Endodermal cell (in vitro differentiated cells): ENCODE measurements at regions not wholly inside any gene's neighbourhood (a gene's known extent, or its start where the extent isn't known, plus 50 kb on each side); places are given as distances from the start of the nearest gene placed in this dataset.
A peak's percentile ranks its signal among the peaks of the same experiment; 100 is the strongest.

ENCODE experiments used
- DNase-seq: peaks from one replicate; pipeline ENCODE4 v3.0.0-alpha.2; 2017
- H3K27ac ChIP-seq: 2 replicates; pipeline ENCODE4 v1.5.1; 2013; ENCODE audit warnings: mild to moderate bottlenecking, low read depth, low read length, moderate library complexity
- H3K27me3 ChIP-seq: 2 replicates; pipeline ENCODE4 v1.6.1; 2013; ENCODE audit warnings: mild to moderate bottlenecking, low read length, moderate library complexity; ENCODE audit not compliant: insufficient read depth, control insufficient read depth, poor library complexity, severe bottlenecking
- H3K36me3 ChIP-seq: 2 replicates; pipeline ENCODE4 v1.7.0; 2013; ENCODE audit warnings: mild to moderate bottlenecking, low read length, moderate library complexity; ENCODE audit not compliant: control insufficient read depth, insufficient read depth
- H3K4me1 ChIP-seq: one replicate; pipeline ENCODE4 v1.7.0; 2013; ENCODE audit warnings: low read length; ENCODE audit not compliant: control insufficient read depth, insufficient read depth
- H3K4me3 ChIP-seq: 2 replicates; pipeline ENCODE4 v1.5.1; 2013; ENCODE audit warnings: mild to moderate bottlenecking, low read length, moderate library complexity
- H3K9ac ChIP-seq: 2 replicates; pipeline ENCODE4 v1.6.1; 2013; ENCODE audit warnings: mild to moderate bottlenecking, low read length, moderate library complexity; ENCODE audit not compliant: poor library complexity, severe bottlenecking; ENCODE audit errors: extremely low read depth
- H3K9me3 ChIP-seq: 2 replicates; pipeline ENCODE4 v1.6.1; 2013; ENCODE audit warnings: mild to moderate bottlenecking, low read length, moderate library complexity; ENCODE audit not compliant: control insufficient read depth
- H3K27ac Mint-ChIP-seq: 2 replicates; pipeline ENCODE4 v1.8.0; 2020; ENCODE audit warnings: mixed read lengths
- H3K27me3 Mint-ChIP-seq: 2 replicates; pipeline ENCODE4 v1.8.0; 2021; ENCODE audit warnings: mild to moderate bottlenecking, mixed read lengths; ENCODE audit not compliant: insufficient read depth
- H3K36me3 Mint-ChIP-seq: 2 replicates; pipeline ENCODE4 v1.8.0; 2020; ENCODE audit warnings: low read depth, mixed read lengths
- H3K4me1 Mint-ChIP-seq: 2 replicates; pipeline ENCODE4 v1.8.0; 2020; ENCODE audit warnings: mixed read lengths
- H3K4me3 Mint-ChIP-seq: 2 replicates; pipeline ENCODE4 v1.8.0; 2020; ENCODE audit warnings: mild to moderate bottlenecking, moderate library complexity, mixed read lengths
- H3K9me3 Mint-ChIP-seq: 2 replicates; pipeline ENCODE4 v1.8.0; 2020; ENCODE audit warnings: mild to moderate bottlenecking, mixed read lengths
- WGBS, 2 experiments: methylation state at CpG; one replicate each; pipeline versions ENCODE4 v1.1.5 to v1.1.7; 2013; ENCODE audit warnings: missing lambda C conversion rate in 2 of 2, mixed read lengths in 1 of 2; ENCODE audit not compliant: insufficient coverage in 1 of 2, insufficient read length in 1 of 2; 5-methylcytosine and 5-hydroxymethylcytosine counted together
- TF ChIP-seq, protein P1 (sequence below): fragments of 200-600 bp; sonication (generic); conservative IDR thresholded peaks from 2 replicates; pipeline ENCODE4 v1.5.0; 2021; ENCODE audit warnings: antibody characterized with exemption, mild to moderate bottlenecking

DNA sequence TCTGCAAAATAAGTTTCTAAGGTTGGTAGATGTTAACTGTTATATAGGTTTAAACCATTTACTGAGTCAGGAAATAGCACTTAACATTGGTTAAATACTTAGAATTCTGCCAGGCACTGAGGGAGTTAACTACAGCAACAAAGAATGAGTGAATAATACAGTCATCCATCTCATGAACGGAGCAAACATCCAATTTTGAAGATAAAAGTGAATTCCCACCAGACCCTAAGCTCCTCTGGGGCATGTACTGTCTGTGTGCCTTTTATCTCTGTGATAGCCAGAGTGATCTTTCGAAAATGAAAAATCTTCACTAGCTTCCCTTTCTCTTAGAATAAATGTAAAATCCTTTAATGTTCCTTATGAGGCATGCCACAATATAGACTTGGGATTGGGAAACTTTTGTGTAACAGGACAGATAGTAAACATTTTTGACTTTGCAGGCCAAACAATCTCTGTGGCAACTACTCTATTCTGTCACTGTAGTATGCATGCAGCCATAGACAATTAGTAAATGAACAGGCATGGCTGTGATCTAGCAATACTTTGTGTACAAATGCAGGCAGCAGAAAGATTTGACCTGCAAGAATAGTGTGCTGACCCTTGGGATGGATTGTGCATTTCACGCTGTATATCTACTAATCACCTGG, 294.5 kb upstream of the LMCD1 start:
- H3K27ac Mint-ChIP-seq: no peak overlapping the region
- peaks cover 14% of the 10 kb centered on the region for H3K9me3 Mint-ChIP-seq
- Histone ChIP-seq H3K36me3 (no peaks in the 10 kb centered on the region), H3K9ac (no peak overlapping the region), H3K4me1 (no peaks in the 10 kb centered on the region), H3K27ac (no peak overlapping the region), H3K9me3 (peaks cover 6% of the 10 kb centered on the region), H3K27me3 (no peaks in the 10 kb centered on the region), H3K4me3 (no peak overlapping the region)
- no peaks in the 10 kb centered on the region for H3K36me3 Mint-ChIP-seq
- TF ChIP-seq, protein P1, sequence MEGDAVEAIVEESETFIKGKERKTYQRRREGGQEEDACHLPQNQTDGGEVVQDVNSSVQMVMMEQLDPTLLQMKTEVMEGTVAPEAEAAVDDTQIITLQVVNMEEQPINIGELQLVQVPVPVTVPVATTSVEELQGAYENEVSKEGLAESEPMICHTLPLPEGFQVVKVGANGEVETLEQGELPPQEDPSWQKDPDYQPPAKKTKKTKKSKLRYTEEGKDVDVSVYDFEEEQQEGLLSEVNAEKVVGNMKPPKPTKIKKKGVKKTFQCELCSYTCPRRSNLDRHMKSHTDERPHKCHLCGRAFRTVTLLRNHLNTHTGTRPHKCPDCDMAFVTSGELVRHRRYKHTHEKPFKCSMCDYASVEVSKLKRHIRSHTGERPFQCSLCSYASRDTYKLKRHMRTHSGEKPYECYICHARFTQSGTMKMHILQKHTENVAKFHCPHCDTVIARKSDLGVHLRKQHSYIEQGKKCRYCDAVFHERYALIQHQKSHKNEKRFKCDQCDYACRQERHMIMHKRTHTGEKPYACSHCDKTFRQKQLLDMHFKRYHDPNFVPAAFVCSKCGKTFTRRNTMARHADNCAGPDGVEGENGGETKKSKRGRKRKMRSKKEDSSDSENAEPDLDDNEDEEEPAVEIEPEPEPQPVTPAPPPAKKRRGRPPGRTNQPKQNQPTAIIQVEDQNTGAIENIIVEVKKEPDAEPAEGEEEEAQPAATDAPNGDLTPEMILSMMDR: no peak
- no peaks in the 10 kb centered on the region for H3K27me3 Mint-ChIP-seq
- peaks cover 4% of the 10 kb centered on the region for H3K4me1 Mint-ChIP-seq
- no peak for DNase-seq
- H3K4me3 Mint-ChIP-seq: no peak overlapping the region
- WGBS, 2 experiments: 60 to 90% methylated on average over 2 to 3 of the region's 3 CpGs

DNA sequence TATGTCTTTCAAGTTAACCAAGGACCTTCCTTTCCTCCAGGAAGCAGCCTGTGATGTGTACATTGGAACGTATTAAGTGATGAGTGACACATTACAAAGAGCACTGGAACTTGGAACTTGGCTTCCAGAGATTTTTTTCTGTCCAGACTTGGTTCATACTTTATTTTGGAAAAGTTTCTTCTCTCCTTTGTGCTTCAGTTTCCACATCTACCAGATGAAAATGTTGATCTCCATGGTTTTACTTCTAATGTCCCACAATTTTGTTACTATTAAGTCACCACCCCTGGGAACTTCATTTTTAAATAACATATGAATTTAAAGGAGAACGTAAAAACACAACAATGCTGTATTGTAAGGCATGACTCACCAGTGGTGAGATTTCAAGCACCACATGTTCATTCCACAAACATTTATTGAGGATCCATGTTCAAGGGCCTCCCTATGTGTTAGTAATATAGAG, 290.7 kb upstream of the LMCD1 start:
- no peaks in the 10 kb centered on the region for H3K36me3 Mint-ChIP-seq

DNA sequence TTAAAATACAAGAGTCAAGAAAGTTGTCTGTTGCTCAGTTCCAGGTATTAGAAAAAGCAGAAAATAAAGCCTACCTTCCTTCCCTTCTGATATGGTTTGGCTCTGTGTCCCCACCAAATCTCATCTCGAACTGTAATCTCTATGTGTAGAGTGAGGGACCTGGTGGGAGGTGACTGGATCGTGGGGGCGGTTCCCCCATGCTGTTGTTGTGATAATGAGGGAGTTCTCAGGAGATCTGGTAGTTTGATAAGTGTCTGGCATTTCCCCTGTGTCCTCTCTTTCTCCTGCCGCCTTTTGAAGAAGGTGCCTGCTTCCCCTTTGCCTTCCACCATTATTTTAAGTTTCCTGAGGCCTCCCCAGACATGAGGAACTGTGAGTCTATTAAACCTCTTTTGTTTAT, 288.8 kb upstream of the LMCD1 start:
- H3K27ac ChIP-seq: no peak overlapping the region
- peak overlapping the region; percentile 34 for H3K4me3 ChIP-seq
- TF ChIP-seq, protein P1: no peak
- no peaks in the 10 kb centered on the region for H3K4me1 ChIP-seq
- peaks cover 15% of the 10 kb centered on the region for H3K9me3 ChIP-seq
- Mint-ChIP-seq H3K4me3 (no peak overlapping the region), H3K4me1 (peaks cover 5% of the 10 kb centered on the region), H3K27ac (no peak overlapping the region), H3K27me3 (no peaks in the 10 kb centered on the region), H3K9me3 (peaks cover 28% of the 10 kb centered on the region), H3K36me3 (no peaks in the 10 kb centered on the region)
- 63 to 80% methylated on average over 1 to 4 of the region's 4 CpGs for WGBS, 2 experiments
- no peak for DNase-seq
- no peak overlapping the region for H3K9ac ChIP-seq
- H3K27me3 ChIP-seq: no peaks in the 10 kb centered on the region
- no peaks in the 10 kb centered on the region for H3K36me3 ChIP-seq

More for the DNA sequence above, 290.7 kb upstream of the LMCD1 start:
- H3K36me3 ChIP-seq: no peaks in the 10 kb centered on the region
- Mint-ChIP-seq H3K4me1 (peaks cover 5% of the 10 kb centered on the region), H3K27ac (no peak overlapping the region), H3K27me3 (no peaks in the 10 kb centered on the region), H3K4me3 (no peak overlapping the region), H3K9me3 (peaks cover 25% of the 10 kb centered on the region)
- H3K9me3 ChIP-seq: peaks cover 15% of the 10 kb centered on the region
- no peak overlapping the region for H3K27ac ChIP-seq
- H3K27me3 ChIP-seq: no peaks in the 10 kb centered on the region
- H3K4me3 ChIP-seq: no peak overlapping the region
- 88% methylated on average over 2 of the region's 2 CpGs; no CpG with 5 or more reads in 1 of the 2 experiments for WGBS, 2 experiments
- no peak for DNase-seq
- TF ChIP-seq, protein P1: no peak
- H3K4me1 ChIP-seq: no peaks in the 10 kb centered on the region
- no peak overlapping the region for H3K9ac ChIP-seq
